ENCODE measurements at regions not wholly inside any gene's neighbourhood (a gene's known extent, or its start where the extent isn't known, plus 50 kb on each side); places are given as distances from the start of the nearest gene placed in this dataset.

GRCh38 chr9:31847963-31848362 lies 536.5 kb upstream of the ACO1 start:
- TF ChIP-seq CTCF (IDR thresholded peaks at IDR 0.05; ENCODE audit: low read depth, low read length): no peak
- no peak for TF ChIP-seq EZH2phosphoT487 (IDR thresholded peaks at IDR 0.05; ENCODE audit: low read depth)
